ENCODE measurements at regions not wholly inside any gene's neighbourhood (a gene's known extent, or its start where the extent isn't known, plus 50 kb on each side); places are given as distances from the start of the nearest gene placed in this dataset.

- DNase-seq (ENCODE audit: low read depth), result no peak
- Histone ChIP-seq H3K27me3 (ENCODE audit: control insufficient read depth, insufficient read depth, low read length) (no peaks in the 10 kb centered on the region), H3K36me3 (ENCODE audit: control insufficient read depth, insufficient read depth, low read length) (no peaks in the 10 kb centered on the region), H3K4me3 (ENCODE audit: low read depth, low read length) (no peak overlapping the region)
- FAIRE-seq, result no peak
- TF ChIP-seq CTCF (IDR thresholded peaks at IDR 0.05; ENCODE audit: insufficient read depth, low read length, severe bottlenecking), result no peak
Measured at GRCh38 chr16:77579351-77579891, 142.9 kb upstream of the NUDT7 start.

DNA sequence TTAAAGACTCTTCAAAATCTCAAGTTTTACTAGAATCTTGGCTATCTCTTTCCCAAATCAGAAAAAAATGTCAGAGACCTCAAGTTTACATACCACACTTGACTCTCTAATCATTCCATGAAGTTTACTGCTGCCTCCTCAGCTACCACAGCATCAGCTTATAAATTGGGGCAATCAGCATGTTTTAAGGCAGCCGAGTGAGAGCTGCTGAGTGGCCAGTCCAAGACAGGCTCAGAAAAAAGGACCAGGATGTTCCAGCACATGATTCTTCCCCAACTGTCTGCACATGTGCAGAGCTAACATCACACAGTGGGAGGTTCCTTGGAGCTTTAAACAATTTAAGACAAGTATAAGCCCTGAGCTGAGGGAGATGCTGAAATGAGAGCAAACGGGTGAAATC lies 140.6 kb upstream of the NUDT7 start:
- DNase-seq (ENCODE audit: low read depth) (no peak), FAIRE-seq (no peak)
- no peaks in the 10 kb centered on the region for H3K36me3 ChIP-seq (ENCODE audit: control insufficient read depth, insufficient read depth, low read length)
- no peak for TF ChIP-seq CTCF (IDR thresholded peaks at IDR 0.05; ENCODE audit: insufficient read depth, low read length, severe bottlenecking)
- H3K27me3 ChIP-seq (ENCODE audit: control insufficient read depth, insufficient read depth, low read length), result no peaks in the 10 kb centered on the region
- no peak overlapping the region for H3K4me3 ChIP-seq (ENCODE audit: low read depth, low read length)

DNA sequence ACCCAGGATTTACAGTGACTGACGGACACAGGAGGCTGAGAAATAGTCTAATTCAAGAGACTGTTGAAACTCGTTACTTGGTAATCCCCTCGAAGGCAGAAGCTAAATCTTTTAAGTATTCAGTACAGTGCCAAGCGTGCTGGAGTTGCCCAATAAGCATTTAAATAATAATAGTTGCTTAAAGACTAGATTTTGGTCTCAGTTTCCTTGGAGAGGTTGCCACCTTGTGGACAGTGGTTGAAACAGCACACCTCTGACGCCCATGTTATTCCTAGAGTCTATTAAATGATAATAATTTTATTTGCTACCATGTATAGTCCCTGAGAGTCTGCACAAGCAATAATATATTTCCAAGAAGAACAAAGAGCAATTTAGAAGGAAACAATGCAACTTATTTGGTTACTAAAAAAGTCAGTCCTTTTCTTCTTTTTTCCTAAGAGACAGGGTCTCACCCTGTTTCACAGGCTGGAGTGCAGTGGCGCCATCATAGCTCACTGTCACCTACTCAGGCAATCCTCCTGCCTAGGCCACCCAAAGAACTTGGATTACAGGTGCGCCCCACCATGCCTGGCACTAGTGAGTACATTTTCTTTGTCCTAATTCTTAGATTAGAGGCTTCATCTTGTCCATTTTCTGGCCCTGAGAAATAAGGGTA lies 138.0 kb upstream of the NUDT7 start:
- Histone ChIP-seq H3K36me3 (ENCODE audit: control insufficient read depth, insufficient read depth, low read length) (no peaks in the 10 kb centered on the region), H3K4me3 (ENCODE audit: low read depth, low read length) (no peak overlapping the region), H3K27me3 (ENCODE audit: control insufficient read depth, insufficient read depth, low read length) (no peaks in the 10 kb centered on the region)
- FAIRE-seq, result no peak
- peak; percentile 64 for TF ChIP-seq CTCF (IDR thresholded peaks at IDR 0.05; ENCODE audit: insufficient read depth, low read length, severe bottlenecking)
- DNase-seq (ENCODE audit: low read depth), result peak; percentile 63

DNA sequence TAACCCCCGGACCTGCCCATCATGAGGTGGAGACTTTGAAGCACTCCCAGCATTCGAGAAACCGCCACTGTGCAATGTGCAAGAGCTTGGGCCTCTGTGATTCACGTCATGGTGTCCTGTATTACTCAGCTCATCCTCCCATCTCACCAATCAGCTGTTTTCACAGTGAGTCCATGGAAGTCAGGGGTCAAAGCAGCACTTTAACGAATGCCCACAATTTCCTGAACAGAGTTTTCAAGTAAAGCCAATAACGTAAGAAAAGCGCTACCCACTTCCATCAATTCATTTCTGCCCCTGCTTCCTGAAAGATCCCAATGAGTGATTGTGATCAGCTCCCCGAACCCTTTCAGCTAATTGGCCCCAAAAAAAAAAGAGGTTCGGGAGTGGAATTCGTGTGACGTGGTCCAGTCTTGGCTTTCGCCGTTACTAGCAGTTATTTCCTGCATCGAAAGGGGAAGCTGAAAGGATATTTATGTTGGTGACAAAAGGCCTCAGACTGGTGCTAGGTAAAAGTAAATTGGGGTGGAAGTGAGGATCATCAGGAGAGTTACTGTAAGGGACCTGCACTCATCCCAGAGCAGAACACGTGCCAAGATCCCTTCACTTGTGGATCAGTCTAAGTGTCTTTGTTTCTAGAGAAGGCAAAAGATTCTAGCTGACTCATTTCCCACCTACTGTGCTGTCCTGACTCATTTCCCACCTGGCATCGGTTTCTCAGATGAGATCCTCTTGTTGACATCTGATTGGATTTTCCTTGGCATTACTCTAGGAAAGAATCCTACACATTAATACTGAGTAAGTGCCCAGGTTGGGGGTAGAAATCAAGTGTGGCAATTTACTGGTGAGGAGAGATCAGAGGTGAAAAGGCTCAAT lies 136.7 kb upstream of the NUDT7 start:
- no peak overlapping the region for H3K4me3 ChIP-seq (ENCODE audit: low read depth, low read length)
- DNase-seq (ENCODE audit: low read depth) (peak; percentile 89), FAIRE-seq (no peak)
- TF ChIP-seq CTCF (IDR thresholded peaks at IDR 0.05; ENCODE audit: insufficient read depth, low read length, severe bottlenecking), result no peak
- no peaks in the 10 kb centered on the region for H3K27me3 ChIP-seq (ENCODE audit: control insufficient read depth, insufficient read depth, low read length)
- no peaks in the 10 kb centered on the region for H3K36me3 ChIP-seq (ENCODE audit: control insufficient read depth, insufficient read depth, low read length)

DNA sequence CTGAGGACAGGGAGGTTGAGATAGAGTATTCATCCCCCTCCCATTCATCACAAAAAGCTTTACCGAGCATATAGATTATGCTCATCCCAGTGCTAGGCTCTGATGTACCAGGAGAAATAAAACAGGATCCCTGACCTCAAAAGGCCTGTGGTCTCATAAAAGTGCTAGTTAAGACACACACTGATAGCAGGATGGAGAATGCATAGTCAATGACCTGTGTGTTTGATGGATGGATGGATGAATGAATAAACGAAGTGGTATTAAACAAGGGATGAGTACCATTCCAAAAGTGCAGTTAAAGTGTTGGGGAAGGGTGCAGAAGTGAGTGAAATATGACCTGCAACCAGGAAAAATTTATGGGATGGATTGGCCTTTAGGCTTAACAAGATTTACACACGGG lies 133.9 kb upstream of the NUDT7 start:
- TF ChIP-seq CTCF (IDR thresholded peaks at IDR 0.05; ENCODE audit: insufficient read depth, low read length, severe bottlenecking), result no peak
- Histone ChIP-seq H3K36me3 (ENCODE audit: control insufficient read depth, insufficient read depth, low read length) (no peaks in the 10 kb centered on the region), H3K4me3 (ENCODE audit: low read depth, low read length) (no peak overlapping the region), H3K27me3 (ENCODE audit: control insufficient read depth, insufficient read depth, low read length) (no peaks in the 10 kb centered on the region)
- no peak for DNase-seq (ENCODE audit: low read depth)
- no peak for FAIRE-seq

Measured in bronchial epithelial cell (primary cell).